Prostate gland (tissue), 2 donors: ENCODE measurements at regions not wholly inside any gene's neighbourhood (a gene's known extent, or its start where the extent isn't known, plus 50 kb on each side); places are given as distances from the start of the nearest gene placed in this dataset.

Source experiments
- POLR2A ChIP-seq: fragments of 450-650 bp; IDR thresholded peaks from one replicate; pipeline ENCODE4 v1.6.1; 2016; ENCODE audit warnings: antibody characterized with exemption, mild to moderate bottlenecking
- POLR2AphosphoS5 ChIP-seq: sonication (generic); formaldehyde crosslinking; IDR thresholded peaks from one replicate; pipeline ENCODE4 v1.6.1; 2017; ENCODE audit warnings: antibody characterized with exemption
- TF ChIP-seq, protein P1 (sequence below), 4 experiments: fragments of 200-600 bp in 2 of 4; fragments of 450-650 bp in 2 of 4; sonication (generic) in 2 of 4; IDR thresholded peaks; 1 replicate in 3 of 4; 2 replicates in 1 of 4; pipeline ENCODE4 v1.5.1; 2016 to 2019; ENCODE audit warnings: antibody characterized with exemption in 4 of 4, mild to moderate bottlenecking in 2 of 4, moderate library complexity in 2 of 4

DNA sequence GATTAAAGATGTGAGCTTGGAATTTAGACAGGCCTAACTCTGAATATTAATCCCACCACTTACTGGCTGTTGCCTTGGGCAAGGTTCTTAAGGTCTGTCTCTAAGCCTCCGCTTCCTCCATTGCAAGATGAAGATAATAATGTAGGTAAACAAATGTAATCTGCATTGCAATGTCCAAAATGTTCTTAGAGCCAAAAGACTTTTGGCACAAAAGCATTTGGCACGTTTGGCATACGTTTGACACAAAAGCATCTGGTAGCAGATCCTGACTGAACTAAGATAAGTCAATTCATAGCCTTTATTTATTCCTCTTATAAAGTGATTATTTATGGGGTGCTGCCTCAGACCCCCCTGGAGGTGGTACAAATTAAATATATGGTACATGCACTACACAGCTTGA, 229.9 kb upstream of the STXBP5 start:
- TF ChIP-seq POLR2AphosphoS5 (no peak), POLR2A (no peak)
- TF ChIP-seq, protein P1, sequence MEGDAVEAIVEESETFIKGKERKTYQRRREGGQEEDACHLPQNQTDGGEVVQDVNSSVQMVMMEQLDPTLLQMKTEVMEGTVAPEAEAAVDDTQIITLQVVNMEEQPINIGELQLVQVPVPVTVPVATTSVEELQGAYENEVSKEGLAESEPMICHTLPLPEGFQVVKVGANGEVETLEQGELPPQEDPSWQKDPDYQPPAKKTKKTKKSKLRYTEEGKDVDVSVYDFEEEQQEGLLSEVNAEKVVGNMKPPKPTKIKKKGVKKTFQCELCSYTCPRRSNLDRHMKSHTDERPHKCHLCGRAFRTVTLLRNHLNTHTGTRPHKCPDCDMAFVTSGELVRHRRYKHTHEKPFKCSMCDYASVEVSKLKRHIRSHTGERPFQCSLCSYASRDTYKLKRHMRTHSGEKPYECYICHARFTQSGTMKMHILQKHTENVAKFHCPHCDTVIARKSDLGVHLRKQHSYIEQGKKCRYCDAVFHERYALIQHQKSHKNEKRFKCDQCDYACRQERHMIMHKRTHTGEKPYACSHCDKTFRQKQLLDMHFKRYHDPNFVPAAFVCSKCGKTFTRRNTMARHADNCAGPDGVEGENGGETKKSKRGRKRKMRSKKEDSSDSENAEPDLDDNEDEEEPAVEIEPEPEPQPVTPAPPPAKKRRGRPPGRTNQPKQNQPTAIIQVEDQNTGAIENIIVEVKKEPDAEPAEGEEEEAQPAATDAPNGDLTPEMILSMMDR (IDR thresholded peaks at IDR 0.05), result no peak
